NCI-H82 (cell line): ENCODE measurements at regions not wholly inside any gene's neighbourhood (a gene's known extent, or its start where the extent isn't known, plus 50 kb on each side); places are given as distances from the start of the nearest gene placed in this dataset.

Source experiments
- DNase-seq: peaks from one replicate; lab custom pipeline; 2025; lab: John Stamatoyannopoulos, UW

DNA sequence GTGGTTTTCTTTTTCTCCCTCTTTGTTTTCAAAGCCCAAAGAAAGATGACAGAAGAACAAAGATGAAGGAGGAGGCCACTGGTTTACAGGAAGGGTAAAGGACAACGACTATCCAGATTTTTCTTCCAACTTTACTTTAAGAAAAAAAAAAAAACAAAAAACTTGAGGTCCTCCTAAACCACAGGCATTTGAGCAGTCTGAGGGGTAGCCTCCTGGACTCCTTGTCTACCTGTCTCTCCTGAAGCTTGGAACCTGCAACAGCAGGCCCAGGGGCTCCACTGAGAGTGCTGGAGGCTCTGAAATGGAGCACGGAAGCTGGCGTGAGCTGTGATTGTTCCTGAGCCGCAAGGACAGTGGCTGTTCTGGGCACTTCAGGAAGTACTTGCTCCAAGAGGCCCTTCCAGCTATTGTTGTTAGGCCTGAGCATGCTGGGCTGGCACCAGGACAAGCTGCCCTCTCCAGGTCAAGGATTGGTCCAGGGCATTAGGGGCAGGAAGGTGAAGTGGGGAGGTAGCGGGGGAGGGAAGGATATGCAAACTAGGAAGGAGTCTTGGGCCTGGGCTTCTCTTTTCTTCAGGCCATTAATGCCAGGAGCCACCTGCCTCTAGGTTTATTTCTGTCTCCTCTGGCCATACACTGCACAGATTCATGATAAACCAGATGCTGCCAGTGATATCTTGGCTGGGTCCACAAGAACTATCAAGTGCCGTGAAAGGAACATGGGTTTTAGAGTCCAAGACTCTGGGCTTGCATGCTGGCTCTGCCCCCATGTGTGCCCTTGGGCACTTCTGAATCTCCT is 147.3 kb downstream of the CCDC34 start:
- DNase-seq: peak; percentile 79

DNA sequence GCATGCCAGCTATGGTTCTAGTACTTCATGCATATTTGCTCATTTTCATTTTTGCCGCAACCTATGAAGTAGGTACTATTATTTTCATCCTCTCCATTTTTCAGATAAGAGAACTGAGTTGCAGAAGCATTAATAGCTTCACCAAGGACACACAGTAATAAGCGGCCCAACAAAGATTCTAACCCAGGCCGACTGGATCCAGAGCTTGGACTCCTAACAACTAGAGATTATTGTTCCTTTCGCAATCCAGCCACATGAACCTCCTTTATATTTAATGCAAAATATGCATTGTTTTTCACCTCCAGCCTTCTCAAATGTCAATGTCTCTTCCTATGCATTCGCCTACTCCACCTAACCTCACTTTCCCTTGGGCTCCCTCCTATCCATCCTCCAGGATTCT is 148.3 kb downstream of the CCDC34 start:
- DNase-seq: no peak

DNA sequence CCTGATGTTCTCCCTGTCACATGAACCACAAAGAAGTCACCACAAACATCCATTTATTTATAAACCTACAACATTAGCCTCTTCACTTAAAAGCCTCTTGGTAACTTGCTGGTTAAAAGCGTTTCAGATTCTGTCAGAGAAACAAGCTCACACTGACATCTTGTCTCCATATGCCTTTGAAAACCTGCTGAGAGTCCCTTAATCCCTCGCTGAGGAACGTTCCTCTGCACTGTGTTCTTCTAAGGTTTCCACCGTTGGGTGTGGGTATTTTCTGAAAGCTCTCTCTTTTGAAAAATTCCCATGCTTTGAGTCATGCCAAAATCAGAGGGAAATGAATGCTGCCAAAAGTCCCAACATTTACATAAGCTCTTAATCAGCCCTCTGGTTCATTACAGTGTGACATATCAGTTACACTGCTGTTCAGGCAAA is 149.8 kb downstream of the CCDC34 start:
- peak; percentile 58 for DNase-seq

- DNase-seq: no peak
Measured at GRCh38 chr11:27212248-27212780, 150.7 kb downstream of the CCDC34 start.

- DNase-seq: peak; percentile 34
Measured at GRCh38 chr11:27211370-27212127, 151.5 kb downstream of the CCDC34 start.

DNA sequence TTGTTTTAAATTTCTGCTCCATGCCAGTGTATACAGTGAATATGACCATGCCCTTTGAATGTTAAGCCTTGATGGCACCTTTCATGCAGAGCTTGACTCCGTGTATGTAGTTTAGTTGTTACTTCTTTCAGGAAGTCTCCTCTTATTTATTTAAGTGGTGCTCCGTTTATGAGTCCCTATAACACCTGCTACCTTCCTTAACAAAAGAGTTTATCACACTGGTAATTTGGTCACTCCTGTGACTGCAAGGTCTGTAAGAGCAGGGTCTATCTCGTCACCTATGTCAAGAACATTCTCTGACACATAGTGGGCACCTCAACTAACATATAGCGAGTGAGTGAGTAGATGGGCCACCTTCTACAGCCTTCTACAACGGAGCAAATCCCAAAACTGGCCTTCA is 152.5 kb downstream of the CCDC34 start:
- no peak for DNase-seq

DNA sequence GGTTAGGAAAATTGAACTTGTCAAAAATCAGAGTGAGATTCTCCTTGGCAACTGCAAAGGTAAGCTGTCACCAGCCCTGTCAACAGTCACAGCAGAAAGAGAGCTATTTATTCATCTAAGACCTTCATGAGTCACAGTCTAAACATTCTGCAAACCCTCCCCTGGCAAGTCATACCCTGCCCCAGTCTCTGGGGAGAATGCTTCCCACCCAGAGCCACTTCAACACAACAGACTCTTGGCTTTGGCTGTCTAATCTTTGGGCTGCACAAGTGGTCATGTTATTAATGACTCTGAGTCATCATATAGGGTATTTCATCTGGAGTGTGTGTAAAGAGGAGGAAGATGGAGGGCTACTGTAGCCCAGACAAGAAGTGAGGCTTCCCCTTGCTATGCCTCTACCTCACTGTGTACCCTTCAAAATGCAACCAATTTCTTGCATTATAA is 153.4 kb downstream of the CCDC34 start:
- peak; percentile 49 for DNase-seq

DNA sequence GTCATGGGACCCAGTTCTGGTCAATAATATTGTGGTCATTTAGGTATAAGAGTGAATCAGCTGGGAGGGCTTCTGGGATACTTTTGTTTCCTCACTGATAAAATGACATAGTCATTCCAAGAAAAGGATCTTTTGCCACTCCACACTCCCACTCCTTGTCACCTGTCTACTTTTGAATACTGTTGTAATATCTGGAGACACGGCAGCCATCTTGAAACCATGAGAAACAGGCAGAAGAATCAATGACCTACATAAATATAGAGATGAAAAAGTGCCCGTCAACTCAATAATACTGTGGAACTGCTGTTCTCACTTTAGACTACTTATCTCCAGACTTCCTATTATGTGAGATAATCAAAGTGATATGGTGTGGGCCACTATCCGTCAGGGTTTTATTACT is 154.2 kb downstream of the CCDC34 start:
- no peak for DNase-seq

- no peak for DNase-seq
Measured at GRCh38 chr11:27207025-27207650, 155.9 kb downstream of the CCDC34 start.

DNA sequence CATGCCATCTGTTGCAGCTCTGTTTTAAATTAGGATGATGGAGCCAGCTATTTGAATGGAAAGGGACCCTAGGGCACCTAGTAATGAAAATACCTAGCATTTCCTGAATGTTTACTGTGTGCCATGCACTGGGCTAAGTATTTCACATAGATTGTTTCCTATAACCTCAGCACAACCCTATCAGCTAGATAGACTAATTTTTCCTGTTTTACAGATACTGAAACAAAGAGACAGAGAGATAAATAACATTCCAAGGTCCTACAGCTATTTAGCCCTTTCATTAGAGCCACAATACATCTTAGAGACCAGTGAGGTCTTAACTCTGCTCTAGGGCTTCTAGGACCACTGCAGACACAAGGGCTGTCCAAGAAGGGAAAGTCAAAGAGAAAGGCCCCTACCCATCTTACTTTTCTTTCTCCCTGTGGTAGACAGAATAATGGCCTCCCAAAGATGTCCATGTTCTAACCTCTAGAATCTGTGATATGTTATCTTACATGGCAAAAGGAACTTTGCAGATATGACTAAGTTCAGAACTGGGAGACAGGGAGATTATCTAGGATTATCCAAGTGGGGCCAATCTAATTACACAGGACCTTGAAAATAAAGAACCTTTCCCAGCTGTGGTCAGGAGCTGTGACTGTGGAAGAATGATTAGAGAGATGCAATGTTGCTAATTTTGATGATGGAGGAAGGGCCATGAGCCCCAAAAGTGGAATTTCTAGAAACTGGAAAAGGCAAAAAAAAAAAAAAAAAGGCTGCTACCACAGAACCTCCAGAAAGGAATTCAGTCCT is 157.0 kb downstream of the CCDC34 start:
- DNase-seq: peak; percentile 86

- DNase-seq: no peak
Measured at GRCh38 chr11:27205250-27205649, 157.8 kb downstream of the CCDC34 start.

- peak; percentile 8 for DNase-seq
Measured at GRCh38 chr11:27204529-27204928, 158.5 kb downstream of the CCDC34 start.

- peak; percentile 24 for DNase-seq
Measured at GRCh38 chr11:27203077-27203647, 159.9 kb downstream of the CCDC34 start.

GRCh38 chr11:27201454-27202302 is 161.1 kb downstream of the BBOX1 start:
- DNase-seq: peak; percentile 98

DNA sequence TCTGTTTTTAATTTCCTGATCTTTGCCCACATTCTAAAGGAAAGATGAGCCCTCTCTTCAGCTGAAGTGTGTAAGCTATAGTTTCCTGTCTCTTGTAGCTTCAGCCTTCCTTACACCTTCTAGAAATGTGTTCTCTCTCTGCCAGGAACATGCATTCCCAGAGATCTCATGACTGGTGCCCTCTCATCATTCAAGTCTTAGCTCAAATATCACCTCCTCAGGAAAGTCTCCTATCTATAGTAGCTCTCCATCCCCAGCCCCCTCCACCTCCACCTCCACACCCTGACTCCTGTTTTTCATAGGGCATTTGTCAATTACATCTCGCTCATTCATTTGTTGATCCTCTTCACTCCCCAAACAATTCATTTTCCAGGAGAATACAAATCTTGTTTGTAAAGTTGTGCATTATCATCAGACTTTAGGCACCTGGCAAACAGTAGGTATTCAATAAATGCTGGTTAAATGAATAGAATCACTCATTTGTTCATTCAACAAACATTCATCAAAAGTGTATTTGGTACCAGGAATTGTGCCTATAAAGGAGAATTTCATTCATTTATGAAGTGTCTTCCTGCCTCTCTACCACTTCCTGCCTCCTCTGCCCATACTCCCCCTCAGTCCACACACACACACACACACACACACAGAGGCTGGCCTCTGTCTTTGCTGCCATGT is 160.3 kb downstream of the BBOX1 start:
- DNase-seq: no peak

- no peak for DNase-seq
Measured at GRCh38 chr11:27196203-27196897, 155.7 kb downstream of the BBOX1 start.

DNA sequence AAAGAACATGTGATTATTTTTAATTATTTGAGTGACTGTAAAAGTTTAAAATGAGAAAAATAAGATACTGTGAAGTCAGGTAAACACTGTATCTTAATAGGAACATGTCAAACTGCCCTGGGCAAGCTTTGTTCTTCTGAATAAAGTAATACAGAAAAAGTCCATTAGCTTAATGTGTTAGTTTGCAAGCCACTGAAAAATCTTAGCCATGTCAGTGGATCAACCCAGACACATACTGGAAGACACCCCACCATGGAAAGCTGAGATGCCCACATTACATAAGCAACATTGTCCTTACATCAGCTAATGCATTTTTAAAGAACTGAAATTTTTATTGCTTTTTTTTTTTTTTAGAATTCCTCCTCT is 155.2 kb downstream of the BBOX1 start:
- no peak for DNase-seq

DNA sequence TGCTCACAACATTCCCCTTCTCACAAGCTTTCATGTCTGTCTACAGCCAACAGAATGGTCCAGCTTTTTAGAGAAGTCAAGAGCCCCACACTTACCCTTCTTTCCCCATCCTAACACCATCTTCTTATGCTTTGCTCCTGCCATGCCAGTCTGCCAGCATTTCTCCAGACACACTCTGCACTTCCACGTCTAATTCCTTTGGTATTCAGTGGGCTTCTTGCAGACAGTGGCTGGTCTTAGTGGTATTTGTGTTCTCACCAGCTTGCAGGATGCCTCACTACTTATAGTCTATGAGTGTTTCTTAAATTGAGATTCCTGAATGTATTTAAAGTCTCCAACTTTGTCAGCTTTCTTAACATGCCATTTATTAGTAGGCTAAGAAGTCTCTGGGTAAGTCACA is 154.4 kb downstream of the BBOX1 start:
- no peak for DNase-seq
